ENCODE measurements at regions not wholly inside any gene's neighbourhood (a gene's known extent, or its start where the extent isn't known, plus 50 kb on each side); places are given as distances from the start of the nearest gene placed in this dataset.

DNA sequence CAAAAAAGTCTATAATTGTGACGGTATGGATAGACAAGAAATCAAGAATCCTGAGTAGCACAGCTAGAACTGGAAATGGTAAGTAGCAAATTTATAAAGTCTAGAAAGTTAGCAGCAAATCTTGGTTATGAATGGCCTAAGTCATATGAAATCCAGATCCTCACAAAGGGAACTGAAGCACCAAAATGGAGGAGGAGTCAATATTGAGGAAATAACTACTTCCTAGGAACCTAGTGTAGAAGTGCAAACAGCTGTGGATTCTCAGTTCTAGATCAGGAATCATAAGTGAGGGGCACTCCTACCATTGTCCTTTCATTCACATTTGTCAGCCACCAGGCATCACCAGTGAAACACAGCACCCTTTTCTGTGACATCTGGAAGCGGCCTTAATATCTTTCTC is 202.2 kb upstream of the DCN start:
- H3K36me3 ChIP-seq (ENCODE audit: control insufficient read depth, insufficient read depth, low read length), result no peaks in the 10 kb centered on the region
- no peak overlapping the region for H3K4me3 Mint-ChIP-seq (ENCODE audit: unreplicated experiment)
- no peaks in the 10 kb centered on the region for H3K9me3 Mint-ChIP-seq (ENCODE audit: unreplicated experiment)
- no peaks in the 10 kb centered on the region for H3K4me1 Mint-ChIP-seq (ENCODE audit: low read depth, unreplicated experiment)
- TF ChIP-seq, protein P1, sequence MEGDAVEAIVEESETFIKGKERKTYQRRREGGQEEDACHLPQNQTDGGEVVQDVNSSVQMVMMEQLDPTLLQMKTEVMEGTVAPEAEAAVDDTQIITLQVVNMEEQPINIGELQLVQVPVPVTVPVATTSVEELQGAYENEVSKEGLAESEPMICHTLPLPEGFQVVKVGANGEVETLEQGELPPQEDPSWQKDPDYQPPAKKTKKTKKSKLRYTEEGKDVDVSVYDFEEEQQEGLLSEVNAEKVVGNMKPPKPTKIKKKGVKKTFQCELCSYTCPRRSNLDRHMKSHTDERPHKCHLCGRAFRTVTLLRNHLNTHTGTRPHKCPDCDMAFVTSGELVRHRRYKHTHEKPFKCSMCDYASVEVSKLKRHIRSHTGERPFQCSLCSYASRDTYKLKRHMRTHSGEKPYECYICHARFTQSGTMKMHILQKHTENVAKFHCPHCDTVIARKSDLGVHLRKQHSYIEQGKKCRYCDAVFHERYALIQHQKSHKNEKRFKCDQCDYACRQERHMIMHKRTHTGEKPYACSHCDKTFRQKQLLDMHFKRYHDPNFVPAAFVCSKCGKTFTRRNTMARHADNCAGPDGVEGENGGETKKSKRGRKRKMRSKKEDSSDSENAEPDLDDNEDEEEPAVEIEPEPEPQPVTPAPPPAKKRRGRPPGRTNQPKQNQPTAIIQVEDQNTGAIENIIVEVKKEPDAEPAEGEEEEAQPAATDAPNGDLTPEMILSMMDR (IDR thresholded peaks at IDR 0.05; ENCODE audit: insufficient read depth in 1 of 2, low read depth in 1 of 2, low read length in 1 of 2, severe bottlenecking in 1 of 2, unreplicated experiment in 1 of 2), result no peak
- H3K4me1 ChIP-seq, result no peaks in the 10 kb centered on the region
- BruUV-seq (replicated peaks), result no TSS peak
- no peaks in the 10 kb centered on the region for H3K36me3 Mint-ChIP-seq (ENCODE audit: insufficient read depth, unreplicated experiment)
- H3K9me3 ChIP-seq, result no peaks in the 10 kb centered on the region
- ChIA-PET POLR2A (no interaction called here), CTCF (no interaction called here)
- intact Hi-C loops (cut with micrococcal nuclease; ENCODE audit: unreplicated experiment), result loop anchor here (10.0 kb wide), 1 partner anchor 190 kb away; no protein-coding TSS in a partner anchor
- no peak overlapping the region for H3K4me3 ChIP-seq (ENCODE audit: low read depth, low read length)
- H3K27me3 ChIP-seq (replicated peaks; ENCODE audit: control insufficient read depth, insufficient read depth, low read length), result no peaks in the 10 kb centered on the region; the same call in 1 of the 2 replicates
- peaks cover 6% of the 10 kb centered on the region for H3K27me3 Mint-ChIP-seq (ENCODE audit: insufficient read depth, unreplicated experiment)
- DNase-seq, result no peak
- no peak overlapping the region for H3K27ac Mint-ChIP-seq (ENCODE audit: unreplicated experiment)

DNA sequence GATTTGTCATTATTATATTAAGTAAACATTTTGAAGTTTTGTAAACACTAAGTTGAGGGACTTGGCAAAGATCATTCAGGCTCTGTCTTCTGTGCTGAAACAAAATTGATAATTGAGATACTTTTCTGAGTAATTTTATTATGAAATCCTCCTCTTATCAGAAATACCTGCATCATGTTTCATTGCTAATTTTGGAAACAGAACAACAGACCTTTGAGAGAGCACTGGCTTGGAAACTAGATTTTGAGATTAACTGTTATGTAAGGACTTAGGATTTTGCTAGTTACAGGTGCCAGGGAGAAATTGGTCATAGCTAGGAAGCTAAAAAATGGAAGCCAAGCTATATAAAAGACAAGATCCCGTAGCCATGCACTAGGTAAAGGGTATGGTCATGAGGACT is 201.7 kb upstream of the DCN start:
- DNase-seq, result no peak
- CTCF ChIA-PET, result no interaction called here
- POLR2A ChIA-PET, result no interaction called here
- peaks cover 6% of the 10 kb centered on the region for H3K27me3 Mint-ChIP-seq (ENCODE audit: insufficient read depth, unreplicated experiment)
- no peaks in the 10 kb centered on the region for H3K9me3 Mint-ChIP-seq (ENCODE audit: unreplicated experiment)
- no peak overlapping the region for H3K4me3 Mint-ChIP-seq (ENCODE audit: unreplicated experiment)
- TF ChIP-seq, protein P1 (IDR thresholded peaks at IDR 0.05; ENCODE audit: insufficient read depth in 1 of 2, low read depth in 1 of 2, low read length in 1 of 2, severe bottlenecking in 1 of 2, unreplicated experiment in 1 of 2), result no peak
- H3K27ac Mint-ChIP-seq (ENCODE audit: unreplicated experiment), result no peak overlapping the region
- intact Hi-C loops (cut with micrococcal nuclease; ENCODE audit: unreplicated experiment), result loop anchor here (10.0 kb wide), 1 partner anchor 190 kb away; no protein-coding TSS in a partner anchor
- no peaks in the 10 kb centered on the region for H3K4me1 Mint-ChIP-seq (ENCODE audit: low read depth, unreplicated experiment)
- no peaks in the 10 kb centered on the region for H3K36me3 Mint-ChIP-seq (ENCODE audit: insufficient read depth, unreplicated experiment)
- H3K9me3 ChIP-seq, result no peaks in the 10 kb centered on the region
- H3K27me3 ChIP-seq (replicated peaks; ENCODE audit: control insufficient read depth, insufficient read depth, low read length), result no peaks in the 10 kb centered on the region; the same call in 1 of the 2 replicates
- H3K36me3 ChIP-seq (ENCODE audit: control insufficient read depth, insufficient read depth, low read length), result no peaks in the 10 kb centered on the region
- H3K4me3 ChIP-seq (ENCODE audit: low read depth, low read length), result no peak overlapping the region
- BruUV-seq (replicated peaks), result no TSS peak
- H3K4me1 ChIP-seq, result no peaks in the 10 kb centered on the region

DNA sequence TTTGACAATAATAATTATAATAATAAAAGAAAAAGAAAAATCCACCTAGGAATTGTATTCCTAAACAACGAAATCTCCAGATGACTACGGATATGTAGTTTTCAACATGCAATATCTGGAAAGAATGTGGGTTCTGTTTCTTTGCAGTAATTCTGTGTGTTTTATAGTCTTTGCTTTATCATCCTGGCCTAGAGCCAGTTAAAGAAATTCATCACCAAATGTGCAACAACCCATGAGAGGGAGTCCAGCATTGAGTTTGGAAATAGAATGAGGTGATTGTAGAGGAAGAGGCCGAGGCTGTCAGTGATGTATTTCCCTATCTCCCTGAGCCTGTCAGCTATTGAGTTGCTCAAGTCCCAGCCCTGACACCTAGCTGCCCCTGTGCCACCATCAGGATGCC is 200.5 kb upstream of the DCN start:
- Histone ChIP-seq H3K4me3 (ENCODE audit: low read depth, low read length) (no peak overlapping the region), H3K4me1 (no peaks in the 10 kb centered on the region), H3K36me3 (ENCODE audit: control insufficient read depth, insufficient read depth, low read length) (no peaks in the 10 kb centered on the region), H3K9me3 (no peaks in the 10 kb centered on the region), H3K27me3 (replicated peaks; ENCODE audit: control insufficient read depth, insufficient read depth, low read length) (no peaks in the 10 kb centered on the region; the same call in 1 of the 2 replicates)
- POLR2A ChIA-PET, result no interaction called here
- CTCF ChIA-PET, result no interaction called here
- BruUV-seq (replicated peaks), result no TSS peak
- no peaks in the 10 kb centered on the region for H3K4me1 Mint-ChIP-seq (ENCODE audit: low read depth, unreplicated experiment)
- H3K36me3 Mint-ChIP-seq (ENCODE audit: insufficient read depth, unreplicated experiment), result no peaks in the 10 kb centered on the region
- no peaks in the 10 kb centered on the region for H3K9me3 Mint-ChIP-seq (ENCODE audit: unreplicated experiment)
- peaks cover 9% of the 10 kb centered on the region for H3K27me3 Mint-ChIP-seq (ENCODE audit: insufficient read depth, unreplicated experiment)
- no peak for DNase-seq
- intact Hi-C loops (cut with micrococcal nuclease; ENCODE audit: unreplicated experiment), result loop anchor here (2.0 to 10.0 kb wide), 2 partner anchors 192 to 1226 kb away; no protein-coding TSS in a partner anchor
- no peak overlapping the region for H3K4me3 Mint-ChIP-seq (ENCODE audit: unreplicated experiment)
- TF ChIP-seq, protein P1 (IDR thresholded peaks at IDR 0.05; ENCODE audit: insufficient read depth in 1 of 2, low read depth in 1 of 2, low read length in 1 of 2, severe bottlenecking in 1 of 2, unreplicated experiment in 1 of 2), result no peak
- no peak overlapping the region for H3K27ac Mint-ChIP-seq (ENCODE audit: unreplicated experiment)
